Heart right ventricle (tissue), 16 donors: ENCODE measurements at regions not wholly inside any gene's neighbourhood (a gene's known extent, or its start where the extent isn't known, plus 50 kb on each side); places are given as distances from the start of the nearest gene placed in this dataset.

Experiments
- ATAC-seq, 8 donors: fragments of 200-7000 bp; cut with Tn5 transposase; one replicate each; pipeline ENCODE4 v1.9.1; 2020; ENCODE audit warnings: mild to moderate bottlenecking in 8 of 8, moderate library complexity in 8 of 8, moderate number of reproducible peaks in 1 of 8
- DNase-seq, 2 donors: peaks; one replicate each; pipeline ENCODE4 v3.0.0-alpha.2; 2020
- H3K27ac ChIP-seq, 10 donors: fragments of 200-600 bp; sonication (generic) in 2 of 10; one replicate each; pipeline versions ENCODE4 v1.5.0 to v1.8.0; 2020 to 2022; ENCODE audit warnings: mild to moderate bottlenecking in 3 of 10
- H3K27me3 ChIP-seq, 7 donors: fragments of 200-600 bp; one replicate each; pipeline ENCODE4 v1.8.0; 2021 to 2022; ENCODE audit warnings: mild to moderate bottlenecking in 2 of 7
- H3K36me3 ChIP-seq, 9 donors: fragments of 200-600 bp; sonication (generic) in 1 of 9; one replicate each; pipeline versions ENCODE4 v1.5.0 to v1.8.0; 2020 to 2022; ENCODE audit warnings: mild to moderate bottlenecking in 2 of 9
- H3K4me1 ChIP-seq, 9 donors: fragments of 200-600 bp; sonication (generic) in 1 of 9; one replicate each; pipeline versions ENCODE4 v1.5.0 to v1.8.0; 2020 to 2022; ENCODE audit warnings: mild to moderate bottlenecking in 4 of 9
- H3K4me3 ChIP-seq, 10 donors: fragments of 200-600 bp; sonication (generic) in 2 of 10; one replicate each; pipeline versions ENCODE4 v1.5.0 to v1.8.0; 2020 to 2022; ENCODE audit warnings: mild to moderate bottlenecking in 7 of 10, moderate library complexity in 2 of 10
- H3K9me3 ChIP-seq, 11 donors: fragments of 200-600 bp in 10 of 11; sonication (generic) in 2 of 11; one replicate each; pipeline versions ENCODE4 v1.5.0 to v1.8.0; 2013 to 2022; ENCODE audit warnings: mild to moderate bottlenecking in 2 of 11, control low read depth in 1 of 11, moderate library complexity in 1 of 11
- CTCF ChIP-seq, 9 donors: fragments of 200-600 bp; sonication (generic) in 2 of 9; IDR thresholded peaks; one replicate each; pipeline versions ENCODE4 v1.5.0 to v1.8.0; 2021 to 2022; ENCODE audit warnings: antibody characterized with exemption in 9 of 9, mild to moderate bottlenecking in 5 of 9, moderate library complexity in 1 of 9
- WGBS, 2 donors: extraction: QIAGEN DNeasy Blood & Tissue Kit; methylation state at CpG; one replicate each; pipeline ENCODE4 v1.1.7; 2013; ENCODE audit warnings: inconsistent platforms in 1 of 2; 5-methylcytosine and 5-hydroxymethylcytosine counted together
- intact Hi-C, 10 donors: fragments of 100-400 bp; cut with DNase I; formaldehyde crosslinking; loops; one replicate each; pipeline versions ENCODE4 v1.11.1 to v1.14.2; 2022
- donor health status: Arrhythmogenic right ventricular cardiomyopathy.
- donor health status: ischemic (EF 13 %, LVEDD 7.1; RV severe dilation, severe dysfunction).
- donor health status: healthy with polysubstance abuse.
- donor health status: DM: no; HTN: yes; CAD: no.
- donor health status: DM: no; HTN: no; CAD: no.
- donor health status: ischemic (EF 25% LVEDD 6.9; RV normal size, moderate dysfunction).
- donor health status: ischemic (EF 25% LVEDD 5.7; RV mildly dilated, moderate dysfunction).
- donor health status: healthy.
- donor health status: DM: yes; HTN: yes; CAD: no.
- donor health status: Ischemic cardiomyopathy.
- donor health status: ischemic (EF 35%, LVEDD 5.7; RV mildly dilated, moderate dysfunction).
- donor health status: nonischemic (EF 11% LVEDD 7.7; RV severe dilation, severe dysfunction).
- donor health status: DM: yes; HTN: yes; CAD: no.
- donor health status: PGD.
- donor health status: ischemic (EF 29% LVEDD 5.4; RV normal size, mild dysfunction).
- donor health status: nonischemic (EF 23%, LVEDD 6.1; RV moderate dilation, normal function).

DNA sequence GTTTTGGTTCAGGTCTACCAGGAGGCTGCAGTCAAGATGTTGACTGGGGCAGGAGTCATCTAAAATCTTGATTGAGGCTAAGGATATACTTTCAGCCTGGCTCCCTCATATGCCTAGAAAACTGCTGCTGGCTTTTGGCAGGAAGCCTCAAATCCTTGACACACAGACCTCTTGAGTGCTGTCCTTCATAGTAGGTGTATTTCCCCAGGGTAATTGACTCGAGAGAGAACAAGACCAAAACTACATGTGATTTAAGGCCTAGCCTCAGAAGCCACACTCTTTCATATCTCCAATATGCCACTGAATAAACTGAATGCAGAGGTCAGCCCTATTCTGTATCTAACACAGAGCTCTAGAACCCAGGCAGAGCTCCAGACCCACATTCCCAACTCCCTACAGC, 402.3 kb upstream of the ADAMTS16 start:
- 35 to 50% methylated on average over 1 of the region's 1 CpG for WGBS, 2 donors
- Histone ChIP-seq H3K27me3 (peaks cover 0 to 3% (median 0%) of the 10 kb centered on the region in 7 donors), H3K4me3 (no peak overlapping the region), H3K27ac (no peak overlapping the region), H3K9me3 (peaks cover 0 to 10% (median 0%) of the 10 kb centered on the region in 11 donors), H3K36me3 (no peaks in the 10 kb centered on the region), H3K4me1 (no peaks in the 10 kb centered on the region)
- TF ChIP-seq CTCF (IDR thresholded peaks at IDR 0.05) = no peak
- ATAC-seq (no peak), DNase-seq (no peak)
- intact Hi-C loops = no loop called here

DNA sequence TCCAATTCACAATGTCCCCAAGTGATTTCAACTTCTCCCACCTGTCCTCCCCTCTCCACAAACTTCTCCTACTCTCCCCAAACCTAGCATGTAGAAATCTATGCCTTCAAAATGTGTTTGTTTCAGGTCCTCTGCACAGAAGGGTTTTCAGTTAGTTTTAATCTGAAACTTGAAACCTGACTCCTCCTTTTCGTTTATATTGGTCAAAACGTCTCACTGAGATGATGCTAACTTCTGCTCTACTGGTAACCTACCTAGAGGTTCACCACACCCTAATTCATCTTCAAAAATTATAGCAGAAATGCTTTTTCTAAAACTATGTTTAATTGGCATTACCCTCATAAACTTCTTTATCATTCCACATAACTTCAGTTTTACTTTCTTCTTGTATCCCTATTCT, 401.8 kb upstream of the ADAMTS16 start:
- Histone ChIP-seq H3K27ac (no peak overlapping the region), H3K27me3 (peaks cover 0 to 3% (median 0%) of the 10 kb centered on the region in 7 donors)
- intact Hi-C loops = no loop called here

DNA sequence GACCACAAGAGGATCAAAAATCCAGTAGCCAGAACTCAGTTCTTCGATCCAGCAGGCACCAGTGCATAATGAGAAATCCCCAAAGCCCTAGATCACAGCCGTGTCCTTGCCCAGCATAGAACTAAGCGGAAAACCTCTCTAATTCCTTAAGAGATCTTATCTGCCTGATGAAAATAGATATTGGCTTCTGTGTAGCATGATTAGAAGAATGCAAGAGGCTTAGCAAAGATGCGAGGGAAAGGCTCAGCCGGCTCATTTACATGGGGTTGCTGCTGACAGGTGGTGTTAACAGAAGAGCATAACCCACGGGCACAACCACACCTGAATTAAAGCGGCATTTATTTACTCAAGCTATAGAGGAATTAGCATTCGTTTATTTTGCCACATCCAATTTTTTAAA, 400.0 kb upstream of the ADAMTS16 start:
- Histone ChIP-seq H3K4me1 (no peaks in the 10 kb centered on the region), H3K27me3 (no peaks in the 10 kb centered on the region), H3K9me3 (peaks cover 0 to 29% (median 7%) of the 10 kb centered on the region in 11 donors), H3K36me3 (no peaks in the 10 kb centered on the region), H3K4me3 (no peak overlapping the region), H3K27ac (no peak overlapping the region)
- WGBS, 2 donors = 60 to 64% methylated on average over 8 of the region's 8 CpGs
- intact Hi-C loops = no loop called here
- TF ChIP-seq CTCF (IDR thresholded peaks at IDR 0.05) = no peak
- ATAC-seq (no peak), DNase-seq (no peak)

More for the DNA sequence above, 401.8 kb upstream of the ADAMTS16 start:
- DNase-seq (no peak), ATAC-seq (no peak)
- TF ChIP-seq CTCF (IDR thresholded peaks at IDR 0.05) = no peak
- Histone ChIP-seq H3K36me3 (no peaks in the 10 kb centered on the region), H3K9me3 (peaks cover 0 to 11% (median 1%) of the 10 kb centered on the region in 11 donors), H3K4me3 (no peak overlapping the region), H3K4me1 (no peaks in the 10 kb centered on the region)
- 38 to 54% methylated on average over 2 of the region's 2 CpGs for WGBS, 2 donors

DNA sequence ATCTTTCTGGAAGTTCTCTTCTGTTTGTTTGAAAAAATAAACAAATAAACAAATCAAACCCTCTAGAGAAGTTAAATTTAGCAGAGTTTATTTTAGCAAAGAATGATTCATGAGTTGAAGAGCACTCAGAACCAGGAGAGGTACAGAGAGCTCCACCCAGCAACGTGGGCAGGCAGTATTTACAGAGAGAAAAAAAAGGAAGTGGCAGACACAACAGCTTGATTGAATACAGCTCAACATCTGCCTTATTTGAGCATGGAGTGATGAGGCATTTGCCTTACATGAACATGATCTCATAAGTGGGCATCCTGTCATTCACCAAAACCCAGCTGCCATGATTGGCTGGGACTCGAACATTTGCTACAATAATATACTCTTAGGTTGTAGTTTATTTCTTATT, 381.6 kb upstream of the ADAMTS16 start:
- Histone ChIP-seq H3K27me3 (no peaks in the 10 kb centered on the region), H3K36me3 (no peaks in the 10 kb centered on the region), H3K9me3 (peaks cover 0 to 5% (median 0%) of the 10 kb centered on the region in 11 donors), H3K4me3 (no peak overlapping the region), H3K27ac (no peak overlapping the region), H3K4me1 (no peaks in the 10 kb centered on the region)
- TF ChIP-seq CTCF (IDR thresholded peaks at IDR 0.05) = no peak
- 47 to 54% methylated on average over 2 of the region's 2 CpGs for WGBS, 2 donors
- intact Hi-C loops = no loop called here
- no peak for DNase-seq
- no peak for ATAC-seq
